ENCODE measurements at regions not wholly inside any gene's neighbourhood (a gene's known extent, or its start where the extent isn't known, plus 50 kb on each side); places are given as distances from the start of the nearest gene placed in this dataset.

DNA sequence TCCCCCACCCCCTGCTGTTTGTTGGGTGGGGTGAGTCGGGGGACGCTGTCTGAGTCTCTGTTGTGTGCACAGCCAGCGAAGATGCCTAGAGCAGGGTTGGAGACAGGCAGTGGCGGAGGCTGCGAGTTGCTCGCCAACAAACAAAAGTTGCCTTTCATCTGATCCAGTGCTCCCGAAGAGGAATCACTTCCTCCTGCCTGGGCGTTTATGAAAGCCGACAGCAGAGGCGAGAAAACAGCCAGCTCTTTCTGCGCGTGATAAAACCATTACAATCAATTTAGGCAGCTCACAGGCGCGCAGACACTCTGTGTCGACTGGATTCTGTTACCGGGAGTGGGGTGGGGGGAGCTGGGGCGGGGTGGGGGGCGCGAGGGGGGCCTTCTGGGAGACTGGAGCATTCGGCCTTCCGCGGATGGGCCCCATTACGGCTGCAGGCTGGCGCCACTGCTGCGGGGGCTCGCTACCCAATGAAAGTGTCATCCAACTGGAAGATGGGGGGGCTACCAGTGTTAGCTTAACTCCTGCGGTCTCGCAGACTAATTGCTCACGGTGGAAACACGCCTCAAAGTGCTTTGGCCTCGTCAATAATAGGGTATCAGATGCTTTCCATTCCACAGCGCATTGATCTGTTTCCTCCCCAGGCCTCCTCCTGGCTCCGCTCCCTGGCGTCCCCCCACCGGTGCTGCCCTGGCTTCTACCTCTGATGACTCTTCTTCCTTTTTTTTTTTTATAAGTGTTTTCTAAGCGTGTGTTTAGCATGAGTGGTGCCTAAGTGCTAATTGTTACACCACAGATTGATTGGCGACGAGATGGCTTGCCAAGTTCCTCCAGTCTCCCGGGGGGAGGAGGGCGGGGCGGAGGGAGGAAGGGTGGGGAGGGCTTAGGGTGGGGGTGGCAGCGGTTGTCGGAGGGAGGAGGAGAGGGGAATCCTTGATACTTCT, 678.4 kb downstream of the MED13L start:
- DNase-seq (ENCODE audit: low spot score) (no peak), ATAC-seq (no peak)

GRCh38 chr12:115597157-115597712, 680.3 kb downstream of the MED13L start:
- ATAC-seq = no peak
- DNase-seq (ENCODE audit: low spot score) = no peak

GRCh38 chr12:115588131-115588530, 689.4 kb downstream of the MED13L start:
- no peak for ATAC-seq

GRCh38 chr12:115584156-115584555, 693.3 kb downstream of the MED13L start:
- DNase-seq (ENCODE audit: low spot score) (no peak), ATAC-seq (no peak)

More at GRCh38 chr12:115588131-115588530, 689.4 kb downstream of the MED13L start:
- DNase-seq (ENCODE audit: low spot score) = no peak

- DNase-seq (ENCODE audit: low spot score) = no peak
- ATAC-seq = no peak
These were observed 693.9 kb downstream of the MED13L start for GRCh38 chr12:115583591-115583990.

DNA sequence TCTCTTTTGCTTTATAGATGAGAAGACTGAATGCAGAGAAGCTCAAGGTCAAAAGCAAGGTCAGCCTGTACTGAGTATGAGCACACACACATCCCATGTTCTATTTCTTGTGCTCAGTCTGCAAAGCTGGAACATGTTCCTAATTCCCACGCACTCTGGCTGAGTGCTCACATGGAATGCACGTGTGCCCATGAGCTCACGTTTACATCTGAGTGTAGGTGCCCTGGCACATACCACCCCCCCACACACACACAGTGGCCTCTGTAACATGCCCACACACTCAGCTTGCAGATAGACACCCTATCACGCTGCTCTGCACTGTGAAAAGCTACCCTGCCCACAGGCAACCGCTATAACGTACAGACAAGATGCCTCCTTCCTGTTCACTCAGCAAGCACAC, 700.1 kb downstream of the MED13L start:
- no peak for DNase-seq (ENCODE audit: low spot score)
- no peak for ATAC-seq

- DNase-seq (ENCODE audit: low spot score) = no peak
- no peak for ATAC-seq
These were observed 702.7 kb downstream of the MED13L start for GRCh38 chr12:115574826-115575225.

GRCh38 chr12:115572440-115572839, 705.1 kb downstream of the MED13L start:
- DNase-seq (ENCODE audit: low spot score) = no peak

GRCh38 chr12:115571446-115571845, 706.0 kb downstream of the MED13L start:
- ATAC-seq (no peak), DNase-seq (ENCODE audit: low spot score) (no peak)

More at GRCh38 chr12:115572440-115572839, 705.1 kb downstream of the MED13L start:
- no peak for ATAC-seq

GRCh38 chr12:115571027-115571426, 706.5 kb downstream of the MED13L start:
- DNase-seq (ENCODE audit: low spot score) = no peak
- no peak for ATAC-seq

DNA sequence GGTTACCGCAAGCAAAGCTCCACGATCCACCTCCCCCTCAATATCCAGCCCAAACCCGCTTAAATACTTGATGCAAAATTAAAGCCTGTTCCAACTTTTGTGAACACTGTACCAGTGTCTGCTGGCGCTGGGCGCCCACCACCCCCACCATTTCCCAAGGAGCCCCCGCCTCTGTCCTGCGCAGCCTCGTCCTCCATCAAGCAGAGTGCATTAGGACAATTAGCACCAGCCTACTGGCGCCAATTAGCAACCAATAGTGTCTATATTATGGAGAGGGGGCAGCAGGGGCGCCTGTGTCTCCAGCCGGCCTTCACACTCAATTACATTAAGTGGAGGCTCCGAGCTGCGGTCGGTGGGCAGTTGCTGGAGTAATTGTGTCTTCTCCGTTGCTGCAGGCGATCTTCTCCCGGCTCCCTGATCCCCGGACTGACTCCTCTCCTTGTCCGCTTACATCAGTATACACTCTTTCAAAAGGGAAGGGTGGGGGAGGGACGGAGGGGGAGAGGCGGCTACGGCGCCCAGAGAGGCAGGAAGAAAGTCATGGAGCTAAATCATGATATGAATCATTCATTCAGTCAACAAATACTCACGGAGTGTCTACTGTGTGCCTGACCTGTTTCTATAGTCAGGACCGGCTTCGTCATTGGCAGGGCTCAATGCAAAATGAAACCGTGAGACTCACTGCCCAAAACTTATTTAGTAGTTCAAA, 707.3 kb downstream of the MED13L start:
- no peak for DNase-seq (ENCODE audit: low spot score)
- no peak for ATAC-seq

GRCh38 chr12:115569345-115570068, 708.0 kb downstream of the MED13L start:
- DNase-seq (ENCODE audit: low spot score) (no peak), ATAC-seq (no peak)

- ATAC-seq = no peak
- no peak for DNase-seq (ENCODE audit: low spot score)
These were observed 719.2 kb downstream of the MED13L start for GRCh38 chr12:115558281-115558680.

DNA sequence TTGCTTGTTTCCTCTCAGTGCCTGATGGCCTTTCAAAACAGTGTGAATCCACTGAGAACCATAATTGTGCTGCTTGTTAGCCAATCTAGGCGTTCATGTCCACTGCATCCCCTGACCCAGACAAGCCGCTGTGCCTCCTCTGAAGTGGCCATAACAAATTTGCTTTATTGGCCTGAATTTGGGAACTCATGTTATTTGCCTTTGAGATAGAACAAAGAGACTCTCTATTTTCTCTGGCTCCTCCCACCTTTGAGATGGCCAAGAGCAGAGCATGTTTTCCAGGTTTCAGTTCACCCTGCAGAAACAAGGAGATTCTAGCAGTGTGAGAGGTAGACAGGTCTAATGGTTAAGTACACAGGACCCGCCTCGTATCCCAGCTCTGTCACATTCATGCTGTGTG, 723.9 kb downstream of the MED13L start:
- no peak for ATAC-seq
- no peak for DNase-seq (ENCODE audit: low spot score)

- DNase-seq (ENCODE audit: low spot score) (no peak), ATAC-seq (no peak)
These were observed 734.2 kb downstream of the MED13L start for GRCh38 chr12:115543269-115543668.

GRCh38 chr12:115542656-115543055, 734.8 kb downstream of the MED13L start:
- ATAC-seq = no peak
- no peak for DNase-seq (ENCODE audit: low spot score)

DNA sequence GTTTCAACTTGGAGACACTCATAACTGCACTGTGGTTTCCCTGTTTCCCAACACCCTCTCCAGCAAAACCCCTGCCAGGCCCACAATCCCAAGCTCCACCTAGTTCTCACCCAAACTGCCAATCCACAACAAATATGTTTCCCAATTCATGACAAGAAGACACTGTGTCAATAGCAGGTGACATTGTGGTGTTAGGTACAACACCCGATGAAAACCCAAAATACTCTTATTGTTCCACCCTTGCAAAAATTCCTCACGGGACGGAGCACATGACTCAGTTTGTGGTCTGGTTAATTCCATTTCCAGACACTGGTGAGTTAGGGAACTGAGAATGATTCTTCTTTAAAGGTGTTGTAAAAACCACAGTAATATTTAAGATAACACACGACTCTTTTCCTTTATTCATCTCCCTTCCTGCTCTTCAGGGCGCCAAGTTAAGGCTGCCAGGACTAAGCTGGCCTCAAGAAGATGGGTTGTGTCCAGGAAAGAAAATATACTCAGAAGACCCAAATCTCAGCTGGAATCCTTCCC, 735.5 kb downstream of the MED13L start:
- ATAC-seq = no peak
- DNase-seq (ENCODE audit: low spot score) = no peak

DNA sequence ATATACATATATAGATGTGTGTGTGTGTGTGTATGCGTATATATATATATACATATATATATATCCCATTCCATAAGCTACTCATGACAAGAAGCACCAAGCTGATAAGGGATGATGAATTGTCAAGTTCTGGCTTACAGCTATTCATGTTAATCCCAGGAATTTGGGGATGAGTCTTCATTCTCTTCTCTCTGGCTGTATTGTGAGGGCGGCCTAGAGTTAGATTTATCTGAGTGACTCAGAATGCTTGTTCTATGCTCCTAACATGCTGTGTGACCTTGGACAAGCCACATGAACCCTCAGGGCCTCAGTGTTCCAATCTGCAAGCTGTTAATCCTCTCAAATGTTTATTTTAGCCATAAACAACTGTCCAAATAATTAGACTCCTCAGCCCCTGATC, 749.0 kb downstream of the MED13L start:
- DNase-seq (ENCODE audit: low spot score) (no peak), ATAC-seq (no peak)

DNA sequence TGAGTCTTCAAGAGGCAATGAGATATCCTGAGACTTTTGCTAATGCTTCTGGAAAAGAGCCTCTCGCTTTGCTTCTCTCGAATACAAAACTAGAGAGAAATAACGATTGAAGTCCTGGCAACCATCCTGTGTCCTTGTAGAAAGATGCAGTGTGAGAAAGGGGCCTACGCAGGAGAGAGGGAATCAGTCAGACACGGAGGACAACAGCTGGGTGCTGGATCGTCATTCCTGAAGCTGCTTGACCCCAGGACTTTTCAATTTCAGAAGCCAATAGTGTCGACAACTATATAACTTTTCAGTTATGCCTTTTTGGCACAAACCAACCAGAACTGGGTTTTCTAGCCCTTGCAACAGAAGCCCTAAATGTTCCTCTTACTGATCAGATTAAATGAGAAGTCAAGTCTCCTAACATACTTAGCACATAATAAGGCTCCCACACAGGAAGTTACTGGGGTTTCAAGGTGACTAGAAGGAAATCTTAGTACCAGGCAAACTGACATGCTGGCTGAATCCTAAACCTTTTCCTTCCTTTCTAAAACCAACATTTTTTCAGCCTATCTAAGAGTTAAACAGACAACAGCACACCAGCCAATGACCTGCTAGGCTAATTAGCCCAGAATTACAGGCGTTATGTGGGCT, 755.6 kb downstream of the MED13L start:
- ATAC-seq (no peak), DNase-seq (ENCODE audit: low spot score) (no peak)

DNA sequence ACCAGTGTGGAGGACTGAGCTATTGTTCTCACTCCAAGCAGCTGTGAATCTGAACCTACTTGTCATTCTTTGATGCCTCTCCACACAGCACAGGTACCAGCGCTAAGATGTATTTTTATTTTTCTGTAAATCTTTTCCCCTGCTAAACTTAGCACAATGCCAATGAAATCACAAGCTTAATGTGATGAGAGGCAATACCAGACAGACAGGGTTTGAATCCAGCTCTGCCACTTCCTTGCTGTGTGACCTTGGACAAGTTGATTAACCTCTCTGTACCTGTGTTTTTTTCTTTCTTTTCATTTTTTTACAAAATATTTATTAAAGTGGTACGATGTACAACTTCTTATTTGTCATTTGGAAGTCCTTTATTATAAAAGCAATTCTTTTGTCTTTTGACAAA, 757.6 kb downstream of the MED13L start:
- ATAC-seq = no peak
- DNase-seq (ENCODE audit: low spot score) = no peak
